ENCODE measurements at regions not wholly inside any gene's neighbourhood (a gene's known extent, or its start where the extent isn't known, plus 50 kb on each side); places are given as distances from the start of the nearest gene placed in this dataset.

- Histone ChIP-seq H3K27me3 (ENCODE audit: control insufficient read depth, insufficient read depth, low read length) (no peaks in the 10 kb centered on the region), H3K9ac (ENCODE audit: low read length) (no peak overlapping the region), H3K4me1 (ENCODE audit: control insufficient read depth, insufficient read depth, low read length) (peaks cover 3% of the 10 kb centered on the region; the same call in 1 of the 2 replicates), H3K36me3 (ENCODE audit: control insufficient read depth, insufficient read depth, low read length) (no peaks in the 10 kb centered on the region), H3K9me3 (ENCODE audit: control insufficient read depth, insufficient read depth, low read depth, low read length) (no peaks in the 10 kb centered on the region), H3K4me3 (ENCODE audit: low read depth, low read length) (no peak overlapping the region), H3K27ac (ENCODE audit: low read depth, low read length) (no peak overlapping the region)
Observed at GRCh38 chr10:29881336-29881771, 178.0 kb downstream of the JCAD start.

- no peak overlapping the region for H3K27ac ChIP-seq (ENCODE audit: low read depth, low read length)
Observed at GRCh38 chr10:29880856-29881255, 178.5 kb downstream of the JCAD start.

GRCh38 chr10:29879862-29880261 is 179.5 kb downstream of the JCAD start:
- Histone ChIP-seq H3K36me3 (ENCODE audit: control insufficient read depth, insufficient read depth, low read length) (no peaks in the 10 kb centered on the region), H3K9me3 (ENCODE audit: control insufficient read depth, insufficient read depth, low read depth, low read length) (no peaks in the 10 kb centered on the region), H3K4me1 (ENCODE audit: control insufficient read depth, insufficient read depth, low read length) (peaks cover 3% of the 10 kb centered on the region; the same call in 1 of the 2 replicates), H3K27me3 (ENCODE audit: control insufficient read depth, insufficient read depth, low read length) (no peaks in the 10 kb centered on the region), H3K9ac (ENCODE audit: low read length) (no peak overlapping the region), H3K4me3 (ENCODE audit: low read depth, low read length) (no peak overlapping the region), H3K27ac (ENCODE audit: low read depth, low read length) (no peak overlapping the region)

More at GRCh38 chr10:29880856-29881255, 178.5 kb downstream of the JCAD start:
- Histone ChIP-seq H3K4me1 (ENCODE audit: control insufficient read depth, insufficient read depth, low read length) (peaks cover 3% of the 10 kb centered on the region; the same call in 1 of the 2 replicates), H3K9me3 (ENCODE audit: control insufficient read depth, insufficient read depth, low read depth, low read length) (no peaks in the 10 kb centered on the region), H3K4me3 (ENCODE audit: low read depth, low read length) (no peak overlapping the region), H3K27me3 (ENCODE audit: control insufficient read depth, insufficient read depth, low read length) (no peaks in the 10 kb centered on the region), H3K36me3 (ENCODE audit: control insufficient read depth, insufficient read depth, low read length) (no peaks in the 10 kb centered on the region), H3K9ac (ENCODE audit: low read length) (no peak overlapping the region)

- H3K9ac ChIP-seq (ENCODE audit: low read length), result no peak overlapping the region
- no peaks in the 10 kb centered on the region for H3K36me3 ChIP-seq (ENCODE audit: control insufficient read depth, insufficient read depth, low read length)
- peaks cover 3% of the 10 kb centered on the region; the same call in 1 of the 2 replicates for H3K4me1 ChIP-seq (ENCODE audit: control insufficient read depth, insufficient read depth, low read length)
- no peak overlapping the region for H3K4me3 ChIP-seq (ENCODE audit: low read depth, low read length)
- no peak overlapping the region for H3K27ac ChIP-seq (ENCODE audit: low read depth, low read length)
- H3K27me3 ChIP-seq (ENCODE audit: control insufficient read depth, insufficient read depth, low read length), result no peaks in the 10 kb centered on the region
- H3K9me3 ChIP-seq (ENCODE audit: control insufficient read depth, insufficient read depth, low read depth, low read length), result no peaks in the 10 kb centered on the region
Observed at GRCh38 chr10:29878492-29878891, 180.9 kb downstream of the JCAD start.

GRCh38 chr10:29877793-29878491 is 181.4 kb downstream of the JCAD start:
- no peaks in the 10 kb centered on the region for H3K36me3 ChIP-seq (ENCODE audit: control insufficient read depth, insufficient read depth, low read length)
- no peak overlapping the region for H3K27ac ChIP-seq (ENCODE audit: low read depth, low read length)
- peaks cover 3% of the 10 kb centered on the region; the same call in 1 of the 2 replicates for H3K4me1 ChIP-seq (ENCODE audit: control insufficient read depth, insufficient read depth, low read length)
- no peak overlapping the region for H3K9ac ChIP-seq (ENCODE audit: low read length)
- H3K4me3 ChIP-seq (ENCODE audit: low read depth, low read length), result no peak overlapping the region
- H3K9me3 ChIP-seq (ENCODE audit: control insufficient read depth, insufficient read depth, low read depth, low read length), result no peaks in the 10 kb centered on the region
- H3K27me3 ChIP-seq (ENCODE audit: control insufficient read depth, insufficient read depth, low read length), result no peaks in the 10 kb centered on the region

GRCh38 chr10:29876008-29876555 is 183.3 kb downstream of the JCAD start:
- Histone ChIP-seq H3K9ac (ENCODE audit: low read length) (no peak overlapping the region), H3K4me3 (ENCODE audit: low read depth, low read length) (no peak overlapping the region), H3K27ac (ENCODE audit: low read depth, low read length) (no peak overlapping the region), H3K4me1 (ENCODE audit: control insufficient read depth, insufficient read depth, low read length) (no peaks in the 10 kb centered on the region), H3K36me3 (ENCODE audit: control insufficient read depth, insufficient read depth, low read length) (no peaks in the 10 kb centered on the region), H3K27me3 (ENCODE audit: control insufficient read depth, insufficient read depth, low read length) (no peaks in the 10 kb centered on the region), H3K9me3 (ENCODE audit: control insufficient read depth, insufficient read depth, low read depth, low read length) (no peaks in the 10 kb centered on the region)

- Histone ChIP-seq H3K9ac (ENCODE audit: low read length) (no peak overlapping the region), H3K27me3 (ENCODE audit: control insufficient read depth, insufficient read depth, low read length) (no peaks in the 10 kb centered on the region), H3K4me3 (ENCODE audit: low read depth, low read length) (no peak overlapping the region), H3K36me3 (ENCODE audit: control insufficient read depth, insufficient read depth, low read length) (no peaks in the 10 kb centered on the region), H3K9me3 (ENCODE audit: control insufficient read depth, insufficient read depth, low read depth, low read length) (no peaks in the 10 kb centered on the region), H3K4me1 (ENCODE audit: control insufficient read depth, insufficient read depth, low read length) (no peaks in the 10 kb centered on the region), H3K27ac (ENCODE audit: low read depth, low read length) (no peak overlapping the region)
Observed at GRCh38 chr10:29874606-29875269, 184.6 kb downstream of the JCAD start.

GRCh38 chr10:29873941-29874484 is 185.4 kb downstream of the JCAD start:
- H3K9me3 ChIP-seq (ENCODE audit: control insufficient read depth, insufficient read depth, low read depth, low read length), result no peaks in the 10 kb centered on the region
- H3K9ac ChIP-seq (ENCODE audit: low read length), result no peak overlapping the region
- no peak overlapping the region for H3K4me3 ChIP-seq (ENCODE audit: low read depth, low read length)
- H3K27me3 ChIP-seq (ENCODE audit: control insufficient read depth, insufficient read depth, low read length), result no peaks in the 10 kb centered on the region
- no peaks in the 10 kb centered on the region for H3K4me1 ChIP-seq (ENCODE audit: control insufficient read depth, insufficient read depth, low read length)
- no peaks in the 10 kb centered on the region for H3K36me3 ChIP-seq (ENCODE audit: control insufficient read depth, insufficient read depth, low read length)
- no peak overlapping the region for H3K27ac ChIP-seq (ENCODE audit: low read depth, low read length)

GRCh38 chr10:29870522-29871044 is 188.8 kb downstream of the JCAD start:
- Histone ChIP-seq H3K36me3 (ENCODE audit: control insufficient read depth, insufficient read depth, low read length) (no peaks in the 10 kb centered on the region), H3K27me3 (ENCODE audit: control insufficient read depth, insufficient read depth, low read length) (no peaks in the 10 kb centered on the region), H3K27ac (ENCODE audit: low read depth, low read length) (no peak overlapping the region), H3K4me3 (ENCODE audit: low read depth, low read length) (no peak overlapping the region), H3K9me3 (ENCODE audit: control insufficient read depth, insufficient read depth, low read depth, low read length) (no peaks in the 10 kb centered on the region), H3K9ac (ENCODE audit: low read length) (no peak overlapping the region), H3K4me1 (ENCODE audit: control insufficient read depth, insufficient read depth, low read length) (no peaks in the 10 kb centered on the region; the same call in 1 of the 2 replicates)

GRCh38 chr10:29869593-29869992 is 189.8 kb downstream of the JCAD start:
- Histone ChIP-seq H3K4me1 (ENCODE audit: control insufficient read depth, insufficient read depth, low read length) (no peaks in the 10 kb centered on the region; the same call in 1 of the 2 replicates), H3K9ac (ENCODE audit: low read length) (no peak overlapping the region), H3K27ac (ENCODE audit: low read depth, low read length) (no peak overlapping the region), H3K9me3 (ENCODE audit: control insufficient read depth, insufficient read depth, low read depth, low read length) (no peaks in the 10 kb centered on the region), H3K36me3 (ENCODE audit: control insufficient read depth, insufficient read depth, low read length) (no peaks in the 10 kb centered on the region), H3K4me3 (ENCODE audit: low read depth, low read length) (no peak overlapping the region), H3K27me3 (ENCODE audit: control insufficient read depth, insufficient read depth, low read length) (no peaks in the 10 kb centered on the region)

- no peak overlapping the region for H3K9ac ChIP-seq (ENCODE audit: low read length)
- no peak overlapping the region for H3K27ac ChIP-seq (ENCODE audit: low read depth, low read length)
- H3K36me3 ChIP-seq (ENCODE audit: control insufficient read depth, insufficient read depth, low read length), result no peaks in the 10 kb centered on the region
- H3K4me1 ChIP-seq (ENCODE audit: control insufficient read depth, insufficient read depth, low read length), result no peaks in the 10 kb centered on the region; the same call in 1 of the 2 replicates
- no peak overlapping the region for H3K4me3 ChIP-seq (ENCODE audit: low read depth, low read length)
- H3K9me3 ChIP-seq (ENCODE audit: control insufficient read depth, insufficient read depth, low read depth, low read length), result no peaks in the 10 kb centered on the region
- H3K27me3 ChIP-seq (ENCODE audit: control insufficient read depth, insufficient read depth, low read length), result no peaks in the 10 kb centered on the region
Observed at GRCh38 chr10:29866356-29866755, 193.0 kb downstream of the JCAD start.

Data from HUES6 (cell line).